ENCODE measurements at regions not wholly inside any gene's neighbourhood (a gene's known extent, or its start where the extent isn't known, plus 50 kb on each side); places are given as distances from the start of the nearest gene placed in this dataset.

GRCh38 chr9:110133059-110133458, 74.9 kb downstream of the C9orf152 start:
- DNase-seq (ENCODE audit: low spot score) = no peak
- Mint-ChIP-seq H3K4me1 (ENCODE audit: unreplicated experiment) (peaks cover 91% of the 10 kb centered on the region), H3K9me3 (ENCODE audit: unreplicated experiment) (no peaks in the 10 kb centered on the region), H3K36me3 (ENCODE audit: low read depth, unreplicated experiment) (peaks cover 43% of the 10 kb centered on the region), H3K4me3 (ENCODE audit: unreplicated experiment) (no peak overlapping the region), H3K27me3 (ENCODE audit: unreplicated experiment) (peaks cover 18% of the 10 kb centered on the region), H3K27ac (ENCODE audit: unreplicated experiment) (peak overlapping the region; percentile 92)
- no peak for TF ChIP-seq CTCF (IDR thresholded peaks at IDR 0.05; ENCODE audit: unreplicated experiment)

- peaks cover 44% of the 10 kb centered on the region for H3K36me3 Mint-ChIP-seq (ENCODE audit: low read depth, unreplicated experiment)
- H3K27ac Mint-ChIP-seq (ENCODE audit: unreplicated experiment) = peak overlapping the region; percentile 92
- H3K4me1 Mint-ChIP-seq (ENCODE audit: unreplicated experiment) = peaks cover 89% of the 10 kb centered on the region
- no peak for TF ChIP-seq CTCF (IDR thresholded peaks at IDR 0.05; ENCODE audit: unreplicated experiment)
- H3K9me3 Mint-ChIP-seq (ENCODE audit: unreplicated experiment) = no peaks in the 10 kb centered on the region
- DNase-seq (ENCODE audit: low spot score) = no peak
- H3K27me3 Mint-ChIP-seq (ENCODE audit: unreplicated experiment) = peaks cover 21% of the 10 kb centered on the region
- peak overlapping the region; percentile 73 for H3K4me3 Mint-ChIP-seq (ENCODE audit: unreplicated experiment)
Measured at GRCh38 chr9:110133608-110134210, 74.2 kb downstream of the C9orf152 start.

- Mint-ChIP-seq H3K27ac (ENCODE audit: unreplicated experiment) (no peak overlapping the region), H3K4me1 (ENCODE audit: unreplicated experiment) (peaks cover 89% of the 10 kb centered on the region), H3K9me3 (ENCODE audit: unreplicated experiment) (no peaks in the 10 kb centered on the region), H3K4me3 (ENCODE audit: unreplicated experiment) (no peak overlapping the region), H3K27me3 (ENCODE audit: unreplicated experiment) (peaks cover 24% of the 10 kb centered on the region), H3K36me3 (ENCODE audit: low read depth, unreplicated experiment) (peaks cover 60% of the 10 kb centered on the region)
- no peak for TF ChIP-seq CTCF (IDR thresholded peaks at IDR 0.05; ENCODE audit: unreplicated experiment)
- DNase-seq (ENCODE audit: low spot score) = no peak
Measured at GRCh38 chr9:110135846-110136245, 72.1 kb downstream of the C9orf152 start.

- Mint-ChIP-seq H3K9me3 (ENCODE audit: unreplicated experiment) (no peaks in the 10 kb centered on the region), H3K36me3 (ENCODE audit: low read depth, unreplicated experiment) (peaks cover 63% of the 10 kb centered on the region), H3K4me3 (ENCODE audit: unreplicated experiment) (peak overlapping the region; percentile 66), H3K27ac (ENCODE audit: unreplicated experiment) (peak overlapping the region; percentile 83), H3K4me1 (ENCODE audit: unreplicated experiment) (peaks cover 89% of the 10 kb centered on the region), H3K27me3 (ENCODE audit: unreplicated experiment) (peaks cover 20% of the 10 kb centered on the region)
- TF ChIP-seq CTCF (IDR thresholded peaks at IDR 0.05; ENCODE audit: unreplicated experiment) = no peak
- no peak for DNase-seq (ENCODE audit: low spot score)
Measured at GRCh38 chr9:110136802-110137201, 71.2 kb downstream of the C9orf152 start.

GRCh38 chr9:110140276-110140675, 67.7 kb downstream of the C9orf152 start:
- Mint-ChIP-seq H3K27me3 (ENCODE audit: unreplicated experiment) (peaks cover 26% of the 10 kb centered on the region), H3K27ac (ENCODE audit: unreplicated experiment) (no peak overlapping the region), H3K4me1 (ENCODE audit: unreplicated experiment) (peaks cover 89% of the 10 kb centered on the region), H3K4me3 (ENCODE audit: unreplicated experiment) (no peak overlapping the region), H3K36me3 (ENCODE audit: low read depth, unreplicated experiment) (peaks cover 74% of the 10 kb centered on the region), H3K9me3 (ENCODE audit: unreplicated experiment) (no peaks in the 10 kb centered on the region)
- no peak for DNase-seq (ENCODE audit: low spot score)
- TF ChIP-seq CTCF (IDR thresholded peaks at IDR 0.05; ENCODE audit: unreplicated experiment) = no peak
